ENCODE measurements at regions not wholly inside any gene's neighbourhood (a gene's known extent, or its start where the extent isn't known, plus 50 kb on each side); places are given as distances from the start of the nearest gene placed in this dataset.

DNA sequence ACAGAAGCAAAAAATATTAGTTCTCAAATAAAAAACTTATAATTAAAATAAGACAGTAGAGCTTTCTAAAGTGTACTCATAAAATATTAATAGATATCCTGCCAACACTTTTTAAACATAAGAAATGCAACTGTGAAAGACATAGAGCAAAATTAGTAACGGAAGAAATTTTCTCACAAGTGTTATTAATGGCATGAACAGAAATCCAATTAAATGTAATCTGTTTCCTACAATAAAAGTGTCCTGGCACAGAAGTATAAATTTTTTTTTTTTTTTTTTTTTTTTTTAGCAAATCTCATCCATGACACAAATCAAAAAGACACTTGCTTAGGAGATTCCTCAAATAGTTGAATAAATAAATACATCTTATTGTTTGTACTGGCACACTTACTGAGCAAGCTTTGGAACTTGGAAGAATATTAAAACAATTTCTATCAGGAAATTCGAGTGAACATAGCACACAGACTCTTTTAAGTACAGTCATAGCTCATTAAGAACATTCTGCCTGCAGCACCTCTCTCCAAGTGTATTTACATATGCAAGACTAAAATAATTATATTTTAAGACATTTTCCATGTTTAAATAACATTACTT lies 227.2 kb upstream of the ROBO2 start:
- no peak for DNase-seq (ENCODE audit: low spot score)

GRCh38 chr3:76815561-76815960 lies 224.3 kb upstream of the ROBO2 start:
- DNase-seq (ENCODE audit: low spot score), result no peak

- no peak for DNase-seq (ENCODE audit: low spot score)
Observed at GRCh38 chr3:76820481-76820880, 219.4 kb upstream of the ROBO2 start.

DNA sequence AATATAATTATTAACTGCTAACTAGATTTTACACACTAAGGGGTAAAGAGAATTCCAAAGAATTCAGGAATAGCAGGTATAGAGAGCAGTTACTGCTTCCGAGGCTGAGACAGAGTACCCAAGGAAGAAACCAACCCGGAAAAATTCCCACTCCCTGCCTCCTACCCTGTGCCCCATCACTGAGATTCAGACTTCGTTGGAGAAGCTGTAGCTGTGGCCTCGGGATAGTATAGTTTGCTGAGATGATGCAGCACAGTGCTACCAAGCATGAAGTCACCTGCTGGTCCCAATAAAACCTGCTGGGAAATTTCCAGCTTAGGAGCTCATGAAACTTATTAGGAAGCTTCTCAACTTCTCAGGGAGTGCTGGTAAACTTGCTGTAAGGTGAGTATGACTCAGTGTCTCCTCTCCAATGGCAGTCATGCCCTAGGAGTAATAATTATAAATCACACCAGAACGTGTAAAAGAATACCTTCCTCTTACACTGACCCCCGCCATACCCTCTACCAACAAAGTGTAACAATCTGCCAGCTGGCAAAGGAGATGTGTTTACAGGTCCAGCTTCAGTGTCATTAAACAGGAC lies 215.2 kb upstream of the ROBO2 start:
- no peak for DNase-seq (ENCODE audit: low spot score)

GRCh38 chr3:76826861-76827260 lies 213.0 kb upstream of the ROBO2 start:
- DNase-seq (ENCODE audit: low spot score), result no peak

DNA sequence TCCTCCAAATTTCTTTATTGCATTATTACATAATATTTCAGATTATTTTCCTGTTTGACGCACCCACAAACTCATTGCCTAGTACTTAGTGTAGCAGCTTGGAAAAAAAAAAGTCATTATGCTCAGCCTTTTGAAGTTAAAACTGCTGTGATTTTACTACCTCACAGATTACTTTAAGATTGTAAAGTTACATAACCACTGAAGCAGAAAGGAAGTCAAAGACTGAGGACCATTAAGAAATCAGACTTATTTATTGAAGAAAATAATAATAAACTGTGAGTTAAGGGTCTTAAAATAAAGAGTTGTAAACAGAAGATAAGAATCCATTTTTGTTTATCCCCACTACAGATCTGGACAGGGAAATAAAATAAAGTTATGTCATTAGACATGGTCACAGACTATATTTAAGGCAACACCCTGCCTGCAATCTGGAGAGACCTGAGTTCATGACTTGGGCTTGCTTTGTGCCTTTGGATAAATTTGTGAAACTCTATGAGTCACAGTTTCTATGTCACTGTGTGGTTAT lies 212.1 kb upstream of the ROBO2 start:
- DNase-seq (ENCODE audit: low spot score), result no peak

GRCh38 chr3:76834657-76835056 lies 205.2 kb upstream of the ROBO2 start:
- no peak for DNase-seq (ENCODE audit: low spot score)

GRCh38 chr3:76841747-76842146 lies 198.2 kb upstream of the ROBO2 start:
- no peak for DNase-seq (ENCODE audit: low spot score)

GRCh38 chr3:76842216-76842615 lies 197.7 kb upstream of the ROBO2 start:
- DNase-seq (ENCODE audit: low spot score), result no peak

- no peak for DNase-seq (ENCODE audit: low spot score)
Observed at GRCh38 chr3:76855451-76855850, 184.4 kb upstream of the ROBO2 start.

DNA sequence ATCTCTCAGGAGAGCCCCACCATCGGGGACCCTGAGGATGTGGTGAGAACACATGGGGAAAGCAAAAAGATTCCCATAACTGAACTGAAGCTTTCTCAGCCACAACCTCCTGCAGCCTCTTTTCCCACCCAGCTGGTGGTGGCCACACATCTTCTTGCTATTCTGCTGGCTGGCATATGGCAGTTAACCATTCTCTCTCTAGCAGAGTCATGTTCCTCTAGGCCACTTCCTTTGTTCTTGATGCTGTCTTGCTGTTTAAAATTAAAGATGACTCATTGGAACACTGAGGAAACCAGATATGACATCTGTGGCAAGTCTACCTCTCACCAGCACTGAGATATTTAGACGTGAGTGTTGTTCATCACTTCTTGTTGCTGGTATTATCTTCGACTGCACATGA lies 180.3 kb upstream of the ROBO2 start:
- no peak for DNase-seq (ENCODE audit: low spot score)

DNA sequence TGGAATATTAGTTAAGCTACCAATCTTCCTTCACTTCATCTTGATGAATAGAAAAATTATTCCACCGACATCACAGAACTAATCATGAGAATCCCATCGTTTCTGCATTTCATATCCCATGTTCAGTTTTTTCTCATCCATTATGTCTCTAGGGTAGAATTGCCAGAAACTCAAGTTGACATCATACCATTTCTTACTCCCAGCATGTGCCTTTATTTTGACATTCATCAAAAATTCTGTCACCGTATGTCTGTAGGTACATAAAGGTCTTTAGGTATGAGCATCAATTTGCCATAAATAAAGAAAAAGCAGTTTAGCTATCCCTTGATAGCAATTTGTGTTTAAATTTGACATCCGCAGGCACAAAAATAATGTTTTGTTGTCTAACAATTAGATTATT lies 175.5 kb upstream of the ROBO2 start:
- DNase-seq (ENCODE audit: low spot score), result no peak

- no peak for DNase-seq (ENCODE audit: low spot score)
Observed at GRCh38 chr3:76866729-76867408, 173.0 kb upstream of the ROBO2 start.

GRCh38 chr3:76869726-76870384 lies 170.0 kb upstream of the ROBO2 start:
- no peak for DNase-seq (ENCODE audit: low spot score)

- DNase-seq (ENCODE audit: low spot score), result no peak
Observed at GRCh38 chr3:76871655-76872054, 168.2 kb upstream of the ROBO2 start.

- no peak for DNase-seq (ENCODE audit: low spot score)
Observed at GRCh38 chr3:76872999-76873398, 166.9 kb upstream of the ROBO2 start.

GRCh38 chr3:76873532-76874242 lies 166.2 kb upstream of the ROBO2 start:
- no peak for DNase-seq (ENCODE audit: low spot score)

GRCh38 chr3:76879959-76880358 lies 159.9 kb upstream of the ROBO2 start:
- no peak for DNase-seq (ENCODE audit: low spot score)

GRCh38 chr3:76886761-76887500 lies 153.0 kb upstream of the ROBO2 start:
- DNase-seq (ENCODE audit: low spot score), result no peak

DNA sequence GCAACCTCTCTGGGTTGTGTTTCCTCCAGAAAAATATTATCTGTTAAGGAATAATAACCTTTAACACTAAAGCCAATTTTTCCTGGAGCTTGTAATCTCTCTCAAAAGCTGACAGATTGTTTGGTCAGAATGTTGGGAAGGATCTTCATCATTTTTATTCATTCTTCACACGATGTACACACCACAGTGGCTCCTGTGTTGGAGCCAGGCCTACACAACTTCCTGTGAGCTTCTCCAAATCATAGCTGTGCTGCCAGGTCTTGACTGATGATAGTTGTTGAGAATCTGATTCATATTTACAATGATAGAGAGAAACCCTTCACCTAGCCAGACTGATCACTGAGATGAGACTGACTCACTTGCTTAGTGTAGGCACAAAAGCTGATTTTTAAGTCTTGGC lies 151.0 kb upstream of the ROBO2 start:
- DNase-seq (ENCODE audit: low spot score), result no peak

GRCh38 chr3:76889911-76890310 lies 150.0 kb upstream of the ROBO2 start:
- DNase-seq (ENCODE audit: low spot score), result no peak

- no peak for DNase-seq (ENCODE audit: low spot score)
Observed at GRCh38 chr3:76897076-76897475, 142.8 kb upstream of the ROBO2 start.
